Left renal pelvis (tissue), 4 donors: ENCODE measurements at regions not wholly inside any gene's neighbourhood (a gene's known extent, or its start where the extent isn't known, plus 50 kb on each side); places are given as distances from the start of the nearest gene placed in this dataset.
"Not testable (repeated sequence)": the region's sequence is repeated elsewhere in the genome, so short reads cannot be mapped to it uniquely, and the experiment has no call there.

Source experiments
- DNase-seq, 4 donors: peaks; one replicate each; pipeline ENCODE4 v3.0.0-alpha.2; 2013; ENCODE audit warnings: low read depth in 4 of 4, low spot score in 3 of 4

DNA sequence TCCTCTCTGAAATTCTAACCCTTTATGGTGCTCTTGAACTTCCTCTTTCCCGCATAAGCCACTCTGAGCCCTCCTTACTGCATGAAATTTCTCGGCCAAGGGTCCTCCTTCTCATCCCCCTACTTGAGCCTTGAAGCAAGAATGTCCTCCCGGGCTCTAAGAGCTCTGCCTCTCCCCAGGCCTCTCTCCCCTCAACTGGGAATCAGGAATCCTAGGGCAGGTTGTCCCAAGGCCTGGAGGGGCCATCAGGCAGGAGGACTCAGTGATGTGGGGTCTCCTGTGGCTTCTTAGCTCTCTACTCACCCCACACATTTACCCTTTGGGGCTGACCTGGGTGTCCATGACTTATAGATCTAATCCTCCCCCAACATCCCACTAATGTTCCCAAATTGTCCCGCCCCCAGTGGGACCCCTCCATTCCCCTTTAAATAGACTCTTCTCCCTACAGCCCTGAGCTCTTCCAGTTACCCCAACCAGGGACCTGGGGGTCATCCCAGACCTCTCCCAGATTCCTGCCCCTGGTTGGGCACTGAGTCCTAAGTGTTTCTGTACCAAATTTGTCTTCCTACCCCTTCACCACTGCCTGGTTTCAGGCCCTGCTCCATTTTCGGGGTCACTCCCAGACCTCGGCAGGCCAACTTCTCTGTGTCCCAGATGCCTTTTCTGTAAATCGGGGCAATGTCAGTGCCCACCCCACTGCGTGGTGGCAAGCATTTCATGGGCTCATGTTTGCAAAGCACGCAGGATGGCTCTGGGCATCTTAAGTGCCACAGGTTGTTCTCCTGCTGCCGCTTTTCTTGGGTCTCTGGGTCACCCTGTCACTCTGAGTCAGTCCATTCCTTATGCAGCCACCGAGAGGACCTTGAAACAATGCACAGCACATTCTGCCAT lies 171.2 kb downstream of the ASB1 start:
- DNase-seq: peak in 1 of 4 donors; percentile 2

DNA sequence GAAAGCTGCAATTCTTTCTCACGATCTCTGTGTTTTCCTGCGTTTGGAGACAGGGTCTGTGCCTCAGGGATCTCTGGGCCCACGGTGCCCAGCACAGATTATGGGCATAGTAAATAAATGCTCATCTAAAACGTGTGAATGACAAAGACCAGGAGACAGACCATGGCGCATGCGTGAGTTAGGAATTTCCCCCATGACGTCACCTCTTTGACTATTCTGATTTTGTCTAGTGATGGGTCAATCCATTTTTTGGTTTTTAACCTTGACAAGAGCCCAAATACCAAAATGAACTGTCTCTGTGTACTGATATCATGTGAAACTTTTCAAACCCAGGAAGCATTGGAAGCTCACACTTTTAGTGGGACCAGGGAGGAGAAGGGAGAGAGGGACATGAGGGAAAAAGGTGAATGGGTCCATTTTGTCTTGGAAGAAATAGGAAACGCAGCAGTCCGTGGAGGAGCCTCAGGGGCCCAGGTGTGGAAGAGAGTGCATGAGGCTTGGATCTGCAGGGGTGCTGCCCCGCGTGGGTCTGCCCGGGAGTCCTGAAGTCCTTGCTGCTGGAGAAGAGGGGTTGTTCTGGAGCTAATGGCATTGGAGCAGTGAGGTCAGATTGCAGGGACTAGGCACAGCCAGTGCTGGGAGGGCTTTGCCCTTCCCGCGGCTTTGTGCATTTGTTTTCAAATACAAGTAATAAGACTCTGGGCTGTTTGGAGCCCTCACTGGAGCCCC lies 172.2 kb downstream of the ASB1 start:
- no peak for DNase-seq

DNA sequence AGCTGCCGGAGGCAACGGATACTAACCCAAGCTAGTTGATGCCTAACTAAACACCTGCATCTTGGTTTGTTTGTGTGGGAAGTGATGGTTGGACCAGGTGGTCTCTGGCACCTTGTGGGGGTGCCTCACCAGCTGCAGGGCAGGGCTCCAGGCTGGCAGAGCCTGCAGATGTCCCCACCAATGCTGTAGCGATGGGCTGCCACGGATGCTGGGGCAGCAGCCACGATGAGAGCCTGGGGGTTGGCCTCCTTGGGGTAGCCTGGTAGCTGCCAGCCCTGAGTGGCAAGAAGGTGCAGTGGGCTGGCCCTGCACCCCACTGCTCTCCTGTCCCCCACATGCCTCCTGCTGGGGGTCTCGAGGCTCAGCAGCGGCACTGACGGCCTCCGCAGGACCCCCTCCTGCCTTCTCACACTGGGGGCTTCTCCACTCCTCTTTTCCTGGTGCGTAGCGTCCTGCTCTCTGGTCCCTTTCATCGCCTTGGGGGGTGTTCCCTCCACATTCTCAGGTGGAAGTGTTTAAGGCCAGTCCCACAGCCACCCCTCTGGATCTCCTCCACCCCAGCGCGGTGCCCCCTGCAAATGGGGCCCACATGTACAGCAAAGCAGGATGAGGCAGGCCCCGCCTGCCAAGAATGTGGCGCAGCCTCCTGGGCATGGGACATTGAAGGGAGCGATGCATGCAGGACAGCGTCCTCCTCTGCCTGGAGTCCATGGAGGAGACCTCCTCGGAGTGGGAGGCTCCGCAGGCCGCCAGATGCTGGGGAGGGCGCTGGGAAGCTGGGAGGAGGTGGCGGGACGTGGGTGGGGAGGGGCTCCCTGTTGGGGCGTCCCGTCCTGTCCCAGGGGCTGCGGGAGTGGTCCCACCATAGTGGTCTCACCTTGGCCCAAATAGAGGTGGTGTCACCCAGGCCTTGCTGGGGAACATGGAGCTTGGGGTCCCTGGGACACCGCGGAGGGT lies 173.1 kb downstream of the ASB1 start:
- no peak for DNase-seq

DNA sequence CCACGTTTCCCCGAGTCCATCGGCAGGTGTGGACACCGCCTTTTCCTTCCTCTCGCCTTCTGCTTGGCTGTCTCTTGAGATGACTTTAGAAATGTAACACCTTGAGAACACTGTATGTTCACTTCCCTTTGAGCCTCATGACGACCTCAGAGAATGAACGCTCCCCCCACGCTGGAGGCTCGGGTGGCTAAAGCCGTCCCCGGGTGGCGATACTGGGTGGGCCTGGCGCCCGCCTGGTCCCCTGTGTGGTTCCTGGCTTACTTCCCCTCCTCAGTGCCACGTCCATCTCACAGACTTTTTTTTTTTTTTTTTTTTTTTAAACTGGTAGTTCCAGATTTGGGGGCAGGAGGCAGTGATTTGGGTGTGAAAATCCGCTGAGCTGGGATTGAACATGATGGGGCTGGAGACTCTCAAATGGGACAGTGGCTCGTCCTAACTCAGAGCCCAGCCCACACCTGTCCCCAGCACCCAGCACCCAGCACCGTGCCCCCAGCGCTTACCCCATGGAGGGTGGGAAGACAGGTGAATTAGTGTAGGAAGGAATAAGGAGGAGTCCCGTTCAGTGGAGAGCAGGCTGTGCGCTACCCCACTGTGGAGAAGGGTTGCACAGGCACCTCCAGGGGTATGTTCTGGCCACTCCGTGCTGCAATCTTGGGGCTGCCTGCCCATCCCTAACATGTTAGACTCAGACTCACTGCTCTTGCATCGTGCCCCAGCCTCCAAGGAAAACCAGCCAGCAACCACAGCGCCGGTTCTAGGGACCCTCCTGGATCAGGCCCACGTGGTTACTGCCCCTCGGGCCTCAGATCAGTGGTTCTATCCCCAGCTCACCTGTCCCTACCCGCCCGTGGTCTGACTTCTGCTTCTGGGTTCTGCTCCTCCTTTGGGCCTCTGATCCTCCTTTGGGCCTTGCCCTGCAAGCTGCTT lies 174.0 kb downstream of the ASB1 start:
- DNase-seq: no peak

DNA sequence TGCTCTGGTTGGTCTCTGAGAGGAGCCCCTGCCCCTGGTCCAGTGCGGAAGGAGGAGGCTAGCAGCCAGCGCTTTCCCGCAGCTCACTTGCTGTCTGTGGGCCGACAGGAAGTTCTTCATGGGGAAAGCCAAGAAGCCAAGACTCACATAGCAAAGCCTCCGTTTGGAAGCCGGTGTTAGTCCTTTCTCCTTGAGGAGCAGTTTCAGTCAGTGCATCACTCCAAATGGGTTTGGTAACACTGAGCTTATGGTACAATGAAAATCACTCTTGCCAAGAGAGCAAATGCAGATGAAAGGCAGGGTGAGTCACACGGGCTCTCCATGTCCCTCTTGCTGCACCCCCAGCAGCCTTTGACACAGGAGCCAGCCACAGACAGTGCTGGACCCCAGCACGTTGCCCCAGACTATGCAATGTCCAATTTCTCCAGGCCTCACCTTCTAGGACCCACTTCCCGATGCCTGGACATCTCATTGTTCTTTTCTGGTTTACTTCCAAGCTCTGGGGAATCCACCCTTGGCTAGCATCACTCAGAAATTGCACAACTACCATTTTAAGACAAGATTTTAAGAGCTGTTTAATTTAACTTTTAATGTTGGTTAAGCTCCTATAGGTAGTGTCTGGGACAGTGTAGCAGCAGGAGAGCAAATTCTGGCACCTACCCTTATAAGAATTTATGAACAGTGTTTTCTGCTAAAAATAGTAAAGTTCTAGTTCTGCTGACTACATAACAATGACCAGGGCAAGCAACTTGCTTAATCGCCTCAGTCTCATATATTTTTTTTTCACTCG lies 174.9 kb downstream of the ASB1 start:
- DNase-seq: no peak

DNA sequence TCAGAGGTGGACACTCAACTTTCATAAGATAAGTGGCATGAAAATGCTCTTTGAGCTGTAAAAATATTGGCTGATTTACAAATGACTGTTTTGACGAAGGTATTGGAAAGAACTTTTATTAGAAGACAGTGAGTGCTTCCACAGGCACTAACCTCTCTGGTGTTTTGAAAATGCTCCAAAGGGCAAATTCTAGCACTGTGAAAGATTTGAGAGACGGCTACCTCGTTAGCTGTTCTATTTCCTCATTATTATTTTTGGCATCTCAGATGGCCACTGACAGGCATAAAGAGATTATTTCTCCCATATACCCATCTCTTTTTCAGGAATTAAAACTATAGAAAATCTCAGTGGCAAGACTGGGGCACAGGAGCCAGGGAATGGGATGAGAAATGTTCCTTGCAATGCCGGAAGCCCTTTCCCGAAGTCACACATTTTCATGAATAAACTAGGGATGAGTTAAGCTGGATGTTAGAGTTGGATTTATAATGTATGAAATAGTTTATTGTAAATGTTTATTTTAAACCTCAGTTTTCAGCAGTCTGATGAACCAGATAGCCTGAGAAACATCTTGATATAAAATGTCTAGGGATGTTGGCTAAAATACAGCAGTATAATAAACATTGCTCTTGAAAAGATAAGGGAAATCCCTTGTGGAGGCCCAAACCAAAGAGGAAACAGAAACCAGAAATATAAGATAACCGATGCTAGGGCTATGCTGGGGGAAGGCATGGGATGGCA lies 175.7 kb downstream of the ASB1 start:
- no peak for DNase-seq

DNA sequence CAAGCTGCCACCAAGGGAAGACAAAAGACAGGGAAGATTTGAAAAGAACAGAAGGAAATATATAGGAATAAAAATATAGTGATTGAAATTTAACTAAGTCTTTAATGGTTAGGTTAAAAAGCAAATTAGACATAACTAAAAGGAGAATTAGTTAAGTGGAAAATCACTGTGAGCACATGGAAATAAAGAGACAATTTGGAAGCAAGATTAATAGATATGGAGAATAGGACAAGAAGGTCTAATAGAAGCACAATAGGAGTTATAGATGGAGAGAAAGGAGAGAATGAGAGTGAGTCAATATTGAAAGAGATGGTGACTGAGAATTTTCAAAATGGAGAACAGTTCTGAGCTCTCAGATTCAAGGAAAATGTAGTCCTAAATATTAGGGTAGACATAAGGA lies 176.9 kb downstream of the ASB1 start:
- no peak for DNase-seq

DNA sequence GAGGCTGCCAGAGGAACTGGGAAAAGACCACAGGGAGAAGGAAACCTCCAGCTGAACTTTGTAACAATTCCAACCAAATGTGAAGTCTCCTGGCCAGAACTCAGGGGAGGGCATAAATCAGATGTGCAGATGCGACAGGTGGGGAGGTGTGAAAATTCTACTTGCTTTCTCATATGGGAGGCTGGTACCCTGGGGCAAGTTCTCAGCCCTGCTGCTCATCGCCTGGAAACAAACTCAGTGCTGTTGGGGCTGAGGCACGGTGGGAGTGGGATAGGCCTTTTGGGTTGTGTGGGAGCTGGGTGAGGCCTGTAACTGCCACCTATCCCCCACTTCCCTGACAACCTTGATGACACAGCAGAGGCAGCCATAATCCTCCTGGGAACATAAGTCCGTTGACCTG lies 179.6 kb downstream of the ASB1 start:
- DNase-seq: no peak

DNA sequence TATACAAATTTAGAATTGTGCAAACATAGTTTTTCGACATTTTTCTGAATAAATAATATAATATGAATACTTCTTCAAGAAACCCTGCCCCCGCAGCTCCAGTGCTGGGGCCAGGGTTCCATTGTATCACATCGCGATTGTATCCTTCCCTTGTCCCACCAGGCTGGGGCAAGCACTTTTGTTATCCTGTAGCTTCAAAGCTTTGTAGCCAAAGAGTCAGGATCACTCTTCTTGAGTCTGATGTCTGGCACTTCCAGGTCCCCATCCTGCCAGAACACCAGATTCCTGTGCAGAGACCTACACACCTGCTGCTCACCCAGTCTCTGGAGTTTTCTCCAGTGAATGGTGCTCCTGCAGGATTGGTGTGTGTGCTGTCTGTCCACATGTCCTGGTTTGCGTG lies 186.9 kb downstream of the ASB1 start:
- no peak for DNase-seq

DNA sequence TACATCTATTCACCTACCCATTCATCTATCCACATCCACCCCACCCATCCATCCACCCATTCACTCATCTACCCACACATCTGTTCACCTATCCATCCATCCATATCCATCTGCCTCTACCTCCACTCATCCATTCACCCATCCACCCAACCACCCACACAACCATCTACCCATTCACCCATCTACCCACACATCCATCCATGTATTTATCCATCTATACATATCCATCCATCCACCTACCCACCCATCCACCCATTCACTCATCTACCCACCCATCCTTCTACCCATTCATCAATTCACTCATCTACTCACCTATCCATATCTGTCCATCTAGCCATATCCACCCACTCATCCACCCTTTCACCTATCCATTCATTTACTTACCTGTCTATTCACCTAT lies 187.6 kb downstream of the ASB1 start:
- DNase-seq: no peak

DNA sequence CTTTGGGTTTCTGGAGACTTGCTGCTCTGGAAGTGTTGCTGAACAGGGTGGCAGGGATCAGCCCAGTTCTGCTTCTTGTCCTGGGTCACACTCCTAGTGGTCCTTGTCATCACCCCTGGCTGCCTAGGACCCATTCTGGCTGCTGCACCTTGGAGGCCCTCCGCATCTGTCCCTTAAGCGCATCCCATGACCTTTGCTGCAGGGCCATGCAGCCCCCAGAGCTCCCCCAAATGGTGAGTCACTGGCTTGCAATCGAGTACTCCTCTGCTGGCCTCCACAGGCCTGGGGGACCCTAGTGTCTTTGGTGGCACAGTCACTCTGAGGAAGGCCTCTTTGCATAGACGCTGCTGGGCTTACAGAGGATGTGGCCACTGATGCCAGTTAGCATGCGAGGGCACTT lies 188.5 kb downstream of the ASB1 start:
- DNase-seq: no peak

DNA sequence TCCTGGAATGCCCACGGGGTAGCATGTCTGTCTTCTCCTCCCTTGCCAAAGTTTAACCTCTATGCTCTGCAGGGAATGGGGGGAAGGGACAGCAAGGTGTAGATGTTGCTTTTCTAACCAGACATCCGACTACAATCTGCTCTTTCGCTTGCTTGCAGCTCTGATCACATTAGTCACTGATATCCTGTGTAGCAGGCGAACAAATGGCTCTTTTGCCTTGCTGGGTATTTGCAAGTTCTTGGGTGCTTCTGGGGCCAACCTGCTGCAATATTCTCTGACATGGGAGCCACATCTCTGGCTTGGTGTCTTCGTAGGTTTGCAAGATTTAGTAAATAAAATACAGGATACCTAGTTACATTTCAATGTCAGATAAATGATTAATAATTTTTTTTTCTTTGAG lies 190.0 kb downstream of the ASB1 start:
- no peak for DNase-seq

DNA sequence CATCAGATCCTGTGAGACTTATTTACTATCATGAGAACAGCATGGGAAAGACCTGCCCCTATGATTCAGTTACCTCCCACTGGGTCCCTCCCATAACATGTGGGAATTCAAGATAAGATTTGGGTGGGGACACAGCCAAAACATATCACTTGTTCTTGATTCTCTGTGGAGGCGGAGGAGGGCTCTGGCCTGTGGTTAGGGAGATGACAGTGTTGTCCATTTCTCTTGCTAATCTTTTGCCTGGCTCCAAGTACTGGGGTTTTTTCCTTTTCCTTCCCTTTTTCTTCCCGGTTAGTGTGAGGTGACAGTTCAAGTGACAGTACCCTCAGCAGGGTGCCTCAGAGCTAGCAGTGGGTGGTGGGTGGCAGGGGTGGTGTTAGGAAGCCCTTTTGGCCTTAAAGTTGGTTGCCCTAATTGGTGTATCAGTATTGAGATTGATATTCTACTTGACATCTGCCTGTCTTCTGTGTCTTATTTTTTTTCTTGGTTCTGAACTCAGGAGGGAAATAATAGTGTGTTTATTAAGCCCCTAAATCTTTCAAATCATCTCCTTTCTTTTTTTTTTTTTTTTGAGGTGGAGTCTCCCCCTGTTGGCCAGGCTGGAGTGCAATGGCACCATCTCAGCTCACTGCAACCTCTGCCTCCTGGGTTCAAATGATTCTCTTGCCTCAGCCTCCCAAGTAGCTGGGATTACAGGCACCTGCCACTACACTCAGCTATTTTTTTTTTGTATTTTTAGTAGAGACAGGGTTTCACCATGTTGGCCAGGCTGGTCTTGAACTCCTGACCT lies 192.0 kb downstream of the ASB1 start:
- DNase-seq: not testable (repeated sequence)

DNA sequence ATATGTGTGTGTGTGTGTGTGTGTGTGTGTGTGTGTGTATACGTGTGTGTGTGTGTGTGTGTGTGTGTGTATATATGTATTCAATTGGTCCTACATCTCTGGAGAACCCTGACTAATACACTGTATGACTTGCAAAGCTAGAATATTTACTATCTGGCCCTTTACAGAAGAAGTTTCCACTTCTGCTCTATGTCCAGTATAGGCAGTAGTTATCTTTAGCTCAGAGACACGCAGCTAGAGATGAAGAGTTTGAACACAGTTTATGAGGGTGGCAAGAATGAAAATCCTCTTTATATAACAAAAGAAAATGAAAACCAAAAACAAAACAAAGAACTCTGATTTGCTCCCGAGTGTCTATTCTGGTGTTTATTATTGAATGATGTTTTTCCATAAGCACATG lies 201.2 kb downstream of the ASB1 start:
- DNase-seq: no peak

DNA sequence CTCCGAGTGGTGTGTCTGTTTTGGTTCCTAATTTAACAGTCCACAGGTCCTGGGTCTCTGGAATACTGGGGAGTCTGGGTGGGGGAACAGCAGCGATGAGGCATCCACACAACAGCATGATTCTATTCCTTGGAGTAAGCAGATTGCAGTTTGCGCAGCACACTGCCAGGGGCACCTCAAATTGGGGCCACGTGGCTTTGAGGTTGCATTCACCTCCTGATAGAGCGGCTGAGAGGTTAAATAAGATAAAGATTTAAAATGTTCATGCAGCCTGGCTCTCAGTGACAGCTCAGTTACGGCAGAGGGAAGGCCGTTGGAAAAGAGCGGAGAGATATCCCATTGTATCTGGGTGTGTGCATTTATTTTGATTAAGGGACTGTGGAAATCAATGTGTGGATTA lies 202.3 kb downstream of the ASB1 start:
- no peak for DNase-seq

DNA sequence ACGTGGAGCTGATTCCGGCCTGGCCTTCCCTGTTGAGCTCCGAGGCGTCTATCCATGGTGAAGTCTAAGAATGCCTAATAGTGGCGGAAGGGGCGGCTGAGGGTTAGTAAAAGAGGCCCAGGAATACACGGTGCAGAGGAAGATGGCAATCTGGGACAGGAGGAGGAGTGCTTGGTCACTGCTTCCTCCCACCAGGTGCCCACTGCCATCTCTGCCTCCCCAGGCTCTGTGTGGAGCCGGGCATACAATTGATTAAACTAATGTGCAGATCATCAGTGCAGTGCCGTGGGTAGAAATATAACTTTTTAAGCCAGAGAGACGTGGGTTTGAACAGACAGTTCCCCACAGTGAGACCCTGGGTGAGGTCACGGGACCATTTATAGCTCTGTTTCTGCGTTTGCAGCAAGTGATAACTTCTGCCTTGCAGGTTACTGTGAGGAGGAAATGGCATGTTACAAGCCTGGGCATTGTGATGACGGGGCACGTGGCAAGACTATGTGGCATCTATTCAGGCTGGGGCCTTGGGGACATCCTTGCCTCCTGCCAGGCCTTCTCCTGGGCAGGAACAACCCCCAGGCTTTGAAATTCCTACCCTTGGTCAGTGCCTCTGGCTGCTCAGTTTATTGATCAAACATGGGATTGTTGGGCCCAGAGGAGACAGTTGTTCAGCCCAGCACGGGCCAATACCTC lies 204.9 kb downstream of the ASB1 start:
- no peak for DNase-seq
